ENCODE measurements at regions not wholly inside any gene's neighbourhood (a gene's known extent, or its start where the extent isn't known, plus 50 kb on each side); places are given as distances from the start of the nearest gene placed in this dataset.

GRCh38 chr11:119586181-119586580 lies 142.8 kb downstream of the NECTIN1 start:
- H3K4me1 ChIP-seq (ENCODE audit: control insufficient read depth, extremely low read depth, insufficient read depth, low read length) = peaks cover 6% of the 10 kb centered on the region
- no peak overlapping the region for H3K4me2 ChIP-seq (ENCODE audit: extremely low read depth, insufficient read depth, low read length)
- no peak overlapping the region for H3K9ac ChIP-seq (ENCODE audit: insufficient read depth, low read length)
- H3K36me3 ChIP-seq (ENCODE audit: control insufficient read depth, insufficient read depth, low read length) = no peaks in the 10 kb centered on the region
- no peaks in the 10 kb centered on the region for H3K79me2 ChIP-seq (ENCODE audit: control insufficient read depth, insufficient read depth, low read length)
- H4K20me1 ChIP-seq (ENCODE audit: control insufficient read depth, extremely low read depth, insufficient read depth, low read length) = no peaks in the 10 kb centered on the region
- TF ChIP-seq EZH2 (IDR thresholded peaks at IDR 0.05; ENCODE audit: low read length, missing control alignments) (no peak), CTCF (conservative IDR thresholded peaks at IDR 0.05 in 1 of 2, IDR thresholded peaks at IDR 0.05 in 1 of 2; ENCODE audit: low read depth in 1 of 2, low read length in 2 of 2) (no peak)
- H3K4me3 ChIP-seq (replicated peaks in 1 of 4; ENCODE audit: control extremely low read depth in 1 of 4, insufficient read depth in 1 of 4, low read depth in 3 of 4, low read length in 4 of 4) = no peak overlapping the region
- no peak for DNase-seq (ENCODE audit: low read depth in 2 of 2)
- no peaks in the 10 kb centered on the region for H3K9me3 ChIP-seq (ENCODE audit: control insufficient read depth, insufficient read depth, low read depth, low read length)
- no peaks in the 10 kb centered on the region for H3K27me3 ChIP-seq (ENCODE audit: control insufficient read depth, insufficient read depth, low read length)
- H2AFZ ChIP-seq (ENCODE audit: low read length) = no peak overlapping the region
- no peak overlapping the region for H3K27ac ChIP-seq (ENCODE audit: insufficient read depth, low read length)

- peaks cover 2% of the 10 kb centered on the region for H3K4me1 ChIP-seq (ENCODE audit: control insufficient read depth, extremely low read depth, insufficient read depth, low read length)
- H3K4me2 ChIP-seq (ENCODE audit: extremely low read depth, insufficient read depth, low read length) = peak overlapping the region; percentile 53
- H3K27me3 ChIP-seq (ENCODE audit: control insufficient read depth, insufficient read depth, low read length) = no peaks in the 10 kb centered on the region
- TF ChIP-seq EZH2 (IDR thresholded peaks at IDR 0.05; ENCODE audit: low read length, missing control alignments) (no peak), CTCF (conservative IDR thresholded peaks at IDR 0.05 in 1 of 2, IDR thresholded peaks at IDR 0.05 in 1 of 2; ENCODE audit: low read depth in 1 of 2, low read length in 2 of 2) (no peak)
- H3K36me3 ChIP-seq (ENCODE audit: control insufficient read depth, insufficient read depth, low read length) = no peaks in the 10 kb centered on the region
- DNase-seq (ENCODE audit: low read depth in 2 of 2) = peak in 1 of 2 donors; percentile 32
- no peak overlapping the region for H3K9ac ChIP-seq (ENCODE audit: insufficient read depth, low read length)
- no peak overlapping the region for H2AFZ ChIP-seq (ENCODE audit: low read length)
- H3K27ac ChIP-seq (ENCODE audit: insufficient read depth, low read length) = no peak overlapping the region
- H3K9me3 ChIP-seq (ENCODE audit: control insufficient read depth, insufficient read depth, low read depth, low read length) = no peaks in the 10 kb centered on the region
- H3K79me2 ChIP-seq (ENCODE audit: control insufficient read depth, insufficient read depth, low read length) = no peaks in the 10 kb centered on the region
- no peaks in the 10 kb centered on the region for H4K20me1 ChIP-seq (ENCODE audit: control insufficient read depth, extremely low read depth, insufficient read depth, low read length)
- peak overlapping the region; percentile 27 to 60 (median 40) for H3K4me3 ChIP-seq (replicated peaks in 1 of 4; ENCODE audit: control extremely low read depth in 1 of 4, insufficient read depth in 1 of 4, low read depth in 3 of 4, low read length in 4 of 4)
These were observed 143.8 kb downstream of the NECTIN1 start for GRCh38 chr11:119585043-119585781.

GRCh38 chr11:119584193-119585042 lies 144.6 kb downstream of the NECTIN1 start:
- no peak for TF ChIP-seq CTCF (conservative IDR thresholded peaks at IDR 0.05 in 1 of 2, IDR thresholded peaks at IDR 0.05 in 1 of 2; ENCODE audit: low read depth in 1 of 2, low read length in 2 of 2)
- TF ChIP-seq EZH2 (IDR thresholded peaks at IDR 0.05; ENCODE audit: low read length, missing control alignments) = no peak
- Histone ChIP-seq H4K20me1 (ENCODE audit: control insufficient read depth, extremely low read depth, insufficient read depth, low read length) (no peaks in the 10 kb centered on the region), H3K27me3 (ENCODE audit: control insufficient read depth, insufficient read depth, low read length) (no peaks in the 10 kb centered on the region), H3K4me2 (ENCODE audit: extremely low read depth, insufficient read depth, low read length) (peak overlapping the region; percentile 53), H3K79me2 (ENCODE audit: control insufficient read depth, insufficient read depth, low read length) (no peaks in the 10 kb centered on the region), H3K4me3 (replicated peaks in 1 of 4; ENCODE audit: control extremely low read depth in 1 of 4, insufficient read depth in 1 of 4, low read depth in 3 of 4, low read length in 4 of 4) (peak overlapping the region; percentile 27 to 60 (median 40)), H3K27ac (ENCODE audit: insufficient read depth, low read length) (no peak overlapping the region), H3K9ac (ENCODE audit: insufficient read depth, low read length) (peak overlapping the region; percentile 3), H2AFZ (ENCODE audit: low read length) (peak overlapping the region; percentile 16), H3K36me3 (ENCODE audit: control insufficient read depth, insufficient read depth, low read length) (no peaks in the 10 kb centered on the region), H3K4me1 (ENCODE audit: control insufficient read depth, extremely low read depth, insufficient read depth, low read length) (peaks cover 2% of the 10 kb centered on the region), H3K9me3 (ENCODE audit: control insufficient read depth, insufficient read depth, low read depth, low read length) (no peaks in the 10 kb centered on the region)
- peak; percentile 55 to 93 for DNase-seq (ENCODE audit: low read depth in 2 of 2)

All from fibroblast of lung (primary cell).